Stromal cell of bone marrow (primary cell): ENCODE measurements at regions not wholly inside any gene's neighbourhood (a gene's known extent, or its start where the extent isn't known, plus 50 kb on each side); places are given as distances from the start of the nearest gene placed in this dataset.
"Not testable (repeated sequence)": the region's sequence is repeated elsewhere in the genome, so short reads cannot be mapped to it uniquely, and the experiment has no call there.

Experiments
- DNase-seq: peaks from one replicate; pipeline ENCODE4 v3.0.0-alpha.2; 2012; ENCODE audit warnings: low read depth

DNA sequence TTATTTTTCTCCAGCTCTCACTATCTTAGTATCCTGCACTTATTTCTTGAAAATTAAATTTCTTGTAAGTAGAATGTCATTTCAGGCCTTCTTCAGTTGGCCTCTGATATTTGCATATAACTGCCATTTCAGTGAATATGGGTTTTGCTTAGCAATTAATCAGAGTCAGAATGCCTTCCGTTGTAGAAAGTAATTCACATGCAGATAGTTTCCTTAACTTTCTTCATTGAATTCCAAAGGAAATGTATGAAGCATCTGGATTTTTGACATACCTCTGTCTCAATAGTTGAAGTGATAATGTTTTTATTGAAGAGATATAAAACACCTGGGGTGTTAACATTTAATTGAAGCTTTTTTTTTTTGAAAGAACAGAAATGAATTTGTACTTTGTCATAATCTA, 914.1 kb upstream of the NXPH2 start:
- DNase-seq: no peak

DNA sequence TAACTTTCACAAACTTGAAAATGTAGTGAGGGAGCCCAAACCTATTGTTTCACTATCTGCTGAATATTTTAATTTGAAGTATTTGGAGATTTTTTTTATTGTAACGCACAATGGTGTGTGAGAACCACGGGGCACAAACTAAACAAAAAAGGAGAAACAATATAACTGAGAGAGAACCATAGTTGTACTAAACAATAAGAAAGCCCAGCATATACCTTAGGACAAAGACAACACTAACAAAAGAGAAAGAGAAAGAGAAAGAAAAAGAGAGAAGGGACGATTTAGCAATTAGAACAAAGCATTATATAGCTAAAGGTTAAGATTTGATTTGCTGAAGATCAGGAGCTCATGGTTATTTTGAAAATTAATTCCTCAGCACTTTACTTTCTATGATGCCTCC, 906.0 kb upstream of the NXPH2 start:
- DNase-seq: no peak

DNA sequence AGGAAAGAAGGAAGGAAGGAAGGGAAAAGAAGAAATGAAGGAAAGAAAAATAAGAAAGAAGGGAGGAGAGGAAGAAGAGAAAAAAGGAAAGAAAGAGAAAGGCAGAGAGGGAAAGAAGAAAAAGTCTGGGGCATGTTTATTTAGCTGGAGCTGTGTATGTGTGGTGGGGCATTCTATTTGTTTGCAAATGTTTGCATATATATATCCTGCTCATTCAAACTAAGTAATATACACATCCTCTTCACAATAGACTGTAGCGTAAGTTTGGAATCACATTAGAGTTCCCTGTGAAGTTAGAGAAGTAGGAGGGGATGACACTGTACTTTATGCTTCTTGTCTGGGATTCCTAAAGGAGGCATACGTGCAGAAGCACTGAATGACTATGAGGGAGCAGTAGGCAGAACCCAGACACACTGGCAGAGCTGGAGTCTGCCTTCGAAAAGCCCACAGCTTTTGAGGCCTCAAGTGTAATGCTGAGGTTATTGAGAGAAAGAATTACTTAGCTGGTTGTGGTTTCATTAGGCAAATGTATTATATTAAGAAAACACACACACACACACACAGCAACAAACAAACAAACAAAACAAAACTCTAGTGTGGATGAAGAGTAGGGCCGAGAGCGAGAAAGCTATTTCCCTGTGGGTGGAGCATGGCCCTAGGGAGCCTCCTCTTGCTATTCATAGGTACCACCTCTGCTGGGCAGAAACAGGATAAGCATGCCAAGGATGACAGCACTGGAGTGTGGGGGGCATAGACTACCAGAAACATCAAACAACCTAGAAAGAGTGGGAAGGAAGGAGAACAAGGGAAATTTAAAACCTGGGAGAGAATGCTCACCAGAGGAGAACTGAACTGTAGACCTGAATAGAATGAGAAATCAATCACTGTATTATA, 905.1 kb upstream of the NXPH2 start:
- no peak for DNase-seq

DNA sequence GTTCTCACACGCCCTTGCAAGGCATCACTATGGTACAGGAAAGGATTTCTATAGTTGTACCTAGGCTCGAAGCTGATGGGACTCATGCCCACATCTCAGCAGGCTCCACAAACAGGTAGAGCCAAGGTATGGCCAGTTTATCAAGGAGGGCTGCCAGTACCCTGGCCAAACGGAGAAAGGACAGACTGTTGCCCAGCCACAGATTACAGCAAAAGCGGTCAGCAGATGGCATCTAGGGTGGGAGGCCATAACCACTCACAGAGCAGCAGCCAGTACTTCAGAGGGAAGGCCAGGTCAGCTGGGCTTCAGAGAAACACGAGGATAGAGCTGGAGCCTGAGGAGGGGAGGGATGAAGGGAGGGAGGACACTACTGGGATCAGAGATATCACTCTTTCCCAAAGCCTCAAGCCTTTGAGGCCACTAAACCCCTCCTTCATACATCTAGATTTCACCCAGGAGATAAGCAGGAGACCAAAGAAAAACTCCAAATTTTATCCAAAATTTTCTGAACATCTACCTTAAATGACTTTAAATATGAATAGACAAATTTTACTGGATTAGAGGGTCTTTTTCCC, 904.2 kb upstream of the NXPH2 start:
- DNase-seq: no peak

DNA sequence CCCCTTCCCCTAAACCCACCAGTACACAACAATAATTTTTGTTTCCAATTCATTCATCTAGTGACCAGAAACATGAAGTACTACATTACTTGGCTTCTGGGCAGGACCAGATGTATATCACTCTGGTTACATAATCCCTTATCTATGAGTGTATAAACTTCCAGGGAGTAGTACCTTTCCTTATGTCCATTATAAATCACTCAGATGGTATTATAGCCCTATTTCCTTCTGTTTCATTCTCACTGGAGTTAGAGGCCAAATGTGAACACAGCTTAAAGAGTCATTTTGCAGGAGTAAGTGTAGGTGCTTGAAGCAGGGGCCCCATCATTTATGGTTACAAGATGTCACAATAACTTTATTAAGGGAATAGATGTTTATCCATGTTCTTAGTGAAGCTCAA, 894.4 kb upstream of the NXPH2 start:
- DNase-seq: no peak

DNA sequence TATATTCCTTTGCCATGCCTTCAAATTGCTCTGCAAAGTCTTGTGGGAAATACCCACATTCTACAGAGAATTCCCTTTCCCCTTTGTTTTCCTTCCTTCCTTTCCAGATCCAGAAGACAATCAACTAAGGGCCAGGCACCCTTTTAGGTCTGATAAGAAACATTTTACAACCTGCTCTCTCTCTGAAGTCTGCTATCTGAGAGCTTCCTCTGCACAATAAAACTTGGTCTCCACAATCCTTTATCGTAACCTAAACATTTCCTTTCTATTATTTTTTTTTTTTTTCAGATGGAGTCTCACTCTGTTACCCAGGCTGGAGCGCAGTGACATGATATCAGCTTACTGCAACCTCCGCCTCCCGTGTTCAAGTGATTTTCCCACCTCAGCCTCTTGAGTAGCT, 893.3 kb upstream of the NXPH2 start:
- DNase-seq: not testable (repeated sequence)

DNA sequence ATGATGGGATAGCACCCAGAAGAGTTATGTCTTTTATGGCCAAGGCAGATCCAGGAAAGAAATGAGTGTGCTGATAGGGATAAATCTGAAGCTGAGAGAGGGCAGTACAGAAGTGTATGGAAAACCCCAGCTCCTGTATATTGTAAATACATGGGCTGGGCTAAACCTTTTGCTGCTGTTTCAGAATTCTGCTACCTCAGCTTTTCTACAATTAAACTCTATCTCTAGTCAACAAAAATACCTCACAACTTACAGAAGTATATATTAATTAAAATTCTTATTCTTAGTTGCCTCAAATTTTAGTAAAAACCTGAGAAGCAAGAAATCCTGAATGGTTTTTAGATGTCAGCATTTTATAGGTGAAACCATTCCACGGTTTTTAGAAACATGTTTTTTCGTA, 889.5 kb upstream of the NXPH2 start:
- DNase-seq: no peak

DNA sequence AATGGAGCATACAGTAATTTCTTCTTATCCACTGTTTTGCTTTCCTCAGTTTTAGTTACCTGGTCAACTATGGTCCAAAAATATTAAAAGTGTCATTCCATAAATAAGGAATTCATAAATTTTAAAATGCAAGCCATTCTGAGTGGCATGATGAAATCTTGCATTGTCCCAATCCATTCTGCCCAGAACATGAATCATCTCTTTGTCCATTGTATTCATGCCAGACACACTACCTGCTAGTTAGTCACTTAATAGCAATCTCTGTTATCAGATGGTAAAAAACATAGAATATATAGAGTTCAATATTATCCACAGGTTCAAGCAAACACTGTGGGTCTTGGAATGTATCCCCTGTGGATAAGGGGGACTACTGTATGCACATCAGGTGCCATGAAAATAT, 872.2 kb upstream of the NXPH2 start:
- DNase-seq: no peak

DNA sequence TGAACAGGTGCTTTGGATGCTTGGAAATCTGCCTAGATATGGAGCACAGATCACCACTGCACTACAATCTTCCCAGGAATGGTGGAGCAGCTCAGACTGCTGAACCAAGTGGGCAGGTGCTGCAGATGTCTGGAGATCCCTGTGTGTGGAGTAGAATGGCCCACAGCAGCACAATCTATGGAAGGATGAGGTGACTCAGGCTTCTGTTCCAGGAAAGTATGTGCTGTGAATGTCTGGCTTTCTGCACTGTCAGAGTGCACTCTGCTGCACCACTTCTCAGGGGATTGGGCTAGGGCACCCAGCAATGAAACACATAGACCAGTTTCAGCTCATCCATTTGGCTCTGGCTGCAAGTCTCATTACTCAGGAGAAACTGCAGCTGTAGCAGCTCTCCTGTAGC, 865.4 kb upstream of the NXPH2 start:
- DNase-seq: no peak

DNA sequence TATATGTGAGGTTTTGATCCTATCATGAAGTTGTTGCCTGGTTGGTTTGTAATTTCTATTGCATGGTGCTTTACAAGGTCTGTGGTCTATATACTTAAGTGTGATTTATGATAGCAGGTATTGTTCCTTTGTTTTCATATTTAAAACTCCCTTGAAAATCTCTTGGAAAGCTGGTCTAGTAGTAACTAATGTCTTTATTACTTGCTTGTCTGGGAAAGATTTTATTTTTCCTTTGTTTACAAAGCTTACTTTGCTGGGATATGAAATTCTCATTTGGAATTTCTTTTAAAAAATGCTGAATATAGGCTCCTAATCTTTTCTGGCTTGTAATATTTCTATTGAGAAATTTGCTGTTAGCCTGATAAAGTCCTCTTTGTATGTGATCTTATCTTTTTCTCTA, 862.9 kb upstream of the NXPH2 start:
- no peak for DNase-seq

DNA sequence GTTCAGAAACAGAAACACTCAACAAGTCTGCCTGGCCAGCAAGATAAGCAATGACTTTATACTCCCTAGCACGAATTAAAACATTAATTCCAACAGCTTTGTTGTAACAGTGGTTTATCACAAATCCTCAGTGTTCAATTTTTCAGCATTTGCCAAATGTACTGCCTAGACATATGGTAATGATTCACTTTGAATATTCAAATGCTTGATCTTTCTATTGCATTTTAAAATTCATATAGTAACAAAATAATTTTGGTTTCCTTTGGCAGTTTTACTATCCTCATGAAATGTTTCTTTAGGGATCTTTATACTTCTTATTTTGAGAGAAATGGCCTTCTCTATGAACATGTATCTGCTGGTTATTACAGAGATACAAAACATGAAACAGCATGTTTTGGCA, 851.8 kb upstream of the NXPH2 start:
- no peak for DNase-seq

DNA sequence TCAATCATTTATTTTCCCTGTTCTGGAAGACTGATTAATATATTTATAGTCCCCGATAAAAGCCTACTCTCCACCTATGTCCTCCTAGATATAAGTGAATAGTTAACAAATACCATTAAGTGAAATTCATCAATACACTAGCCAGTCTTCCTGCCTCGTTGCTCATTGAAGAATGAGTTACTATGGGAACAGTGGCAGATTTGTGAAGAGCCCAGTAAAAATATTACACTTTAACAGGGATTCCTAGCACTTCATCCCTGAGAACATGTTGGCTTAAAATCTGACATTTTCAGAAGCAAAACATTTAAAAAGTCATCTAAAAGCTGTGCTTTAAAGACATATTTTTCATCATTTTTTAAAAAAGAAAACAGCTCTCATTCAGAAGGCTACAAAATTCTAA, 848.7 kb upstream of the NXPH2 start:
- DNase-seq: no peak

DNA sequence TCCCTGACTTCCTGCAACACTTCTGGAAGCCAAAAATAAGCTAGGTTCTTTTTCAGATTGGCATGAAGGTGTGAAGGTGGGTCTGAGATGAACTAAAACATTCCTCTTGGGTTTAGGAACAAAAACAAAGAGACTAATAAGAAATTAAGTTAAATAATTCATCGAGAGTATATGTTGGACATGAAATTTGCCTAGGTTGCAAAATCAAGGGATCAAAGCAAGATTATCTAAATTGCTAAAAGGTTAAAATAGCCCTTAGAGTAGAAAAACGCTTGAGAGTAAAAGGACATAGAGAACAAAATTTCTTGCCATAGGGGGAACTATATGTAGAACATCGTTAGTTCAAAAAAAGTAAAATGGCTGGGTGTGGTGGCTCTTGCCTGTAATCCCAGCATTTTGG, 845.9 kb upstream of the NXPH2 start:
- DNase-seq: no peak

DNA sequence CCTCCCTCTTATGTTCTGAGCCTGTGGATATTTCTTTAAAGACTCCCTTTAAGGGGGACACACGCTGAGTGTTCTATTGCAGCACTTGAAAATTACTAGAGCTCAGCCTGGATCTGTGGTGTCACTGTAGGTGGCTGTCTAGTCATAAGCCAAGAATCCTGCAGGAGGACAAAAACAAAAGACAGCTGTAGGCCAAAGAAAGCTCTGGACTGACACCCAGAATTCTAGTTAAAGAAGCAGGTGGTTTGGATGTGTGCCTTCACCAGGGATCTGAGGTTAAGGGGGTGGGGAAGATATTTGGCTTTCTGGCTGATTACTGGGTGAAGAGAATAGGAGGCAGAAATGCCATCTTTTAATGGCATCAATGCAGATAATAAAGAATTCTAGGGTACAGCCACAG, 842.5 kb upstream of the NXPH2 start:
- DNase-seq: no peak

DNA sequence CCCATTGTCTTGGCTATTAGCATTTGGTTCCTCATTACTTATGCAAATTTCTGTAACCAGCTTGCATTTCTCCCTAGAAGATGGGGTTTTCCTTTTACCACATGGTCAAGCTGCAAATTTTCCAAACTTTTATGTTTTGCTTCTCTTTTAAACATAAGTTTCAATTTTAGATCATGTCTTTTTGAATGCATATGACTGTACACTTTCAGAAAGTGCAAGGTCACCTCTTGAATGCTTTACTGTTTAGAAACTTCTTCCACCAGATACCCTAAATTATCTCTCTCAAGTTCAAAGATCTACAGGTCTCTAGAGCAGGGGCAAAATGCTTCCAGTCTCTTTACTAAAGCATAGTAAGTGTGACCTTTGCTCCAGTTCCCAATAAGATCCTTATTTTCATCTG, 837.6 kb upstream of the NXPH2 start:
- no peak for DNase-seq

DNA sequence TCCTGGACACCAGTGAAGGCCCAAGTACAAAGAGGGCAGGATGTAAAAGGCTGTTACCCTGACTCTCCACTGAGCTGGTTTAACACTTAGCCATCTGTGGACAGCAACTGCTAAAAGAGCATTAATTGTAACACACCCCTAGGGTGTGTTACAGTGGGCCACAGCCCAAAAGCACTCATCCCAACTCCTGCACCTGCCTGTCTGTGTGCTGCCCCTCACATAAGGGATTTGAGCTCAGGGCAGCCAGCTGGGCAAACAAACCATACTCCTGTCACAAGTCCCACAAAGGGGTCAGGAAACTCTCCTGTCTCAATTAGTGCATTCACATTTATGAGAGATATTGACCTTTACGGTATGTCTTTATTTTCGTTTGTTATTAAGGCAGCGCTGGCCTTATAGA, 833.1 kb upstream of the NXPH2 start:
- no peak for DNase-seq

DNA sequence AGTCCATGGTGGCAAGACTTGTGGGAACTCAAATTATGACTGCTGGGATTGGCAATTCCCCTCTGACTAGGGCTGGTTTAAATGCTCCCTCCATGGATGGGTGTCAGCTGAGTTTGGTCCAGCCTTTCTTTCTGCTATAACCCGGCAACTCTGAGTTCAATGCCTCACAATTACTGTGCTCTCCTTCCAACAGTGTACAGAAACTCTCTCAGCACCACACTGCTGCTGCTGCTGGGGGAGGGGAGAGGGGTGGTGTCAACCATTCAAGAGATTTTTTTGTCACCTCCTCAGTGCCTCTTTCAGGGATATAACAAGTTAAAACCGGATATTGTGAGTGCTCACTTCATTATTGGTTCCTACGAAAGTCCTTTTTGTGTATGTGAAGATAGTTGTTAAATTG, 830.3 kb upstream of the NXPH2 start:
- no peak for DNase-seq

DNA sequence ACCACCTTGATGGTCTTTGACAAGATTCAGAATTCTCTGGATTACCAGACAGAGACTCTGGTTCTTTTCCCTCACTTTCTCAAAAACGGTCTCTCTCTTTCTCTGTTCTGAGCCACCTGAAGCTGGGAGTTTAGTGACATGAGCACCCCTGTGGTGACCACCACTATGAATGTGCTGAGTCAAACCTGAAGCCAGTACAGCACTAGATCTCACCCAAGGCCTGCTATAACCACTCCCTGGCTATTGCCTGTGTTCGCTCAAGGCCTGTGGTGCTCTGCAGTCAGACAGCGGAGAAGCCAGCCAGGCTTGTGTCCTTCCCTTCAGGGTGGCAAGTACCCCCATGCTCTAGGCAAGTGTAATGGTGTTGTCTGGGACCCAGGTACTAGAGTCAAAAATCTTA, 828.9 kb upstream of the NXPH2 start:
- no peak for DNase-seq

DNA sequence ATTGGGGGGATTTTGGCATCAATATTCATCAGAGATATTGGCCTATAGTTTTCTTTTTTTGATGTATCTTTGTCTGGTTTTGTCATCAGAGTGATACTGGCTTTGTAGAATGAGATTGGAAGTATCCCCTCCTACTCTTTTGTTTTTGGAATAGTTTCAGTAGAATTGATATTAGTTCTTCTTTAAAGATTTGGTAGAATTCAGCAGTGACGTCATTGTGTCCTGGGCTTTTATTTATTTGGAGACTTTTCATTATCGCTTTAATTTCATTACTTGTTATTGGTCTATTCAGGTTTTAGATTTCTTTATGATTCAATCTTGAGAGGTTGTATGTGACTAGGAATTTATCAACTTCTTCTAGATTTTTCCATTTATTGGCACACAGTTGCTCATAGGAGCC, 825.5 kb upstream of the NXPH2 start:
- DNase-seq: no peak

DNA sequence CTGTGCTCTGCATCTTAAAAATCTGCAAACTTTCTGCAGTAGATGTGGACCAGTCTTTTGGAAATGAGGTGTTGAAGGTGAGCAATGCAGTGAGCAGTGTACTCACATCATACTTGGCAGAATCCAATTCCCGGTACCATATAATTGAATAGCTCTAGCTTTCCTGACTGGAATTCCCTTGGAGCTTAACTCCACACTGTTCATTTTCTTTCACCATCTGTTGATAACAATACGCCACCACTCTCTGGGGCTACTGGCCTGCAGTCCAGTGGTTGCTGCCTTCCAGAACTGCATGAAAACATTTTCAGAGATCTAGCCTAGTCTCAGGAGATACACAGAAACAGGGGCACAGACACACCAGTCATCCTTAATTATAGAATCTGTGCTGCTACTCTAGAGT, 820.0 kb upstream of the NXPH2 start:
- DNase-seq: no peak

DNA sequence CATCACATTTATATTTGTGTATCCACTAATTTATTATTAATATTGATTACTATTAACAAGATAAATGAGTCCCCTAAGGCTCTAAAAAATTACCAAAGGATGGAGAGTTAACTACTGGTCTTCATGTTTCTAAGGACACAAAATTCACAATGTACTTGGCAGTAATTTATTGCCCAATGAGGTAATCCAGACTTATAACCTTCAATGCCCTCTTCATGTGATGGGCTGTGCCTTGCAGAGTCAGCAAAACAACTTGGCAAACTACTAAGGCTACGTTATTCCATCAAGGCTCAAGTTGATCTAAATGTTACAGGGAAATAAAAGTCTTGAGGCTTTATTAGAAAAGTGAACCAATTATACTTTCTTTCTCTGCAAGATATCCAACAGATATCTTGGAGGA, 804.9 kb upstream of the NXPH2 start:
- no peak for DNase-seq

DNA sequence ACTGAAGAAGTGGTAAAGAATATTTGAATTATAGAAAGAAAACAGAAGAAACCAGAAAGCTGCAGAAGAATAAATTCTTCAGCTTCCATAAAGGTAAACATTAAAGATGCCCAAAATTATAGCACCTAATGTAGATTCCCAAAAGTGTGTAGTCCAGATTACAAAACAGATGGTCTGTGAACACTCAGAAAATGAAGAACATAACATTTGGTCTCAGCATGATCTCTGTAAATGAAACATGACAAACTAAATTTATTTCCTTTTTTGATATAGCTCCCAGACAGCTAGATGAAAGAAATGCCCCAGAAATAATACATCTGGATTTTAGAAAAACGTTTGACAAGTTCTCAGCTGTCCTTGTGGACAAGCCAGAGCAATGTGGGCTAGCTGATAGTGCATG, 794.2 kb upstream of the NXPH2 start:
- no peak for DNase-seq

DNA sequence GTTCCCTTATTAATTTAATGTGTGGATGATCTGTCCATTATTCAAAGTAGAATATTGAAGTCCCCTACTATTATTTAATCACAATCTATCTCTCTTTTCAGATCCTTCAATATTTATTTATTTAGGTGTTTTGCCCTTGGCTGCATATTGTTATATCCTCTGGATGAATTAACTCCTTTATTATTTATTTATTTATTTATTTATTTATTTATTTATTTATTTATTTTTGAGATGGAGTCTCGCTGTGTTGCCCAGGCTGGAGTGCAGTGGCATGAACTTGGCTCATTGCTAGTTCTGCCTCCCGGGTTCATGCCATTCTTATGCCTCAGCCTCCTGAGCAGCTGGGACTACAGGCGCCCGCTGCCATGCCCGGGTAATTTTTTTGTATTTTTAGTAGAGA, 776.6 kb upstream of the NXPH2 start:
- DNase-seq: no peak

DNA sequence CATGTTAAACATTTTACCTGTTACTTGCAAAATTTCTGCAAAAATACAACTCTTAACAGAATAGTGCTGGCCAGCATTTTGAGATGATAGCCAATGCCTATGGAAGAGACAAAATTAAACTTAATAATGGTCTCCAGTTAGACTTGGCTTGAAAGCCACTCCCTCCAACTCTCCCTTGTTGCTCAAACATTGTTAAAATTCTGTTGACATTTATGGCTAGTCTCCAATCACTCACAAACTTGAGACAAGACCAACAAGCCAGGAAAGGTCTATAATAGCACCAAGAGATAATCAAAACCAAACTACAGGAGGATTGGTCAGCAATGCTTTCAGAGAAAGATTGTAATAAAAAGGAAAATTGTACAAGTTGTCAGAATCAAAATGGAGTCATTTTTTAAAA, 770.7 kb upstream of the NXPH2 start:
- DNase-seq: no peak
